Endothelial cell of umbilical vein (primary cell): ENCODE measurements at regions not wholly inside any gene's neighbourhood (a gene's known extent, or its start where the extent isn't known, plus 50 kb on each side); places are given as distances from the start of the nearest gene placed in this dataset.

Experiments
- BruUV-seq: library from RNA; stranded (reverse); fragments of 400-500 nt; replicated peaks from 2 replicates; lab custom pipeline; 2021; lab: Mats Ljungman, UMichigan
- CTCF ChIA-PET: fragments of 300-600, 350-600 bp; sonication (Branson Sonifier 250); formaldehyde crosslinking; loops from one replicate; lab custom pipeline; 2021; ENCODE audit warnings: antibody characterized with exemption, inconsistent platforms; lab: Charles Lee
- POLR2A ChIA-PET: fragments of 300-600, 350-600 bp; sonication (Branson Sonifier 250); formaldehyde crosslinking; loops from one replicate; lab custom pipeline; 2021; ENCODE audit warnings: antibody characterized with exemption, inconsistent platforms; lab: Charles Lee
- DNase-seq: peaks from one replicate; pipeline ENCODE4 v3.0.0-alpha.2; 2011; ENCODE audit warnings: low read depth, low spot score
- FAIRE-seq: peaks from 2 replicates; lab custom pipeline; 2011; peaks lifted over from hg19 to GRCh38; lab: Jason Lieb, UNC
- H2AFZ ChIP-seq: 2 replicates; pipeline ENCODE4 v1.6.0; 2012; ENCODE audit warnings: low read depth, low read length, control low read depth, inconsistent platforms
- H3K27ac ChIP-seq: 2 replicates; pipeline ENCODE4 v1.5.1; 2011; ENCODE audit warnings: low read depth, mild to moderate bottlenecking, control low read depth, low read length, moderate library complexity; ENCODE audit not compliant: insufficient read depth
- H3K27me3 ChIP-seq, 2 experiments: 2 replicates each; pipeline versions ENCODE4 v1.6.0 to v1.6.1; 2011; ENCODE audit warnings: low read length in 2 of 2, mixed read lengths in 1 of 2; ENCODE audit not compliant: control insufficient read depth in 2 of 2, insufficient read depth in 2 of 2
- H3K36me3 ChIP-seq, 2 experiments: 2 replicates in 1 of 2; 3 replicates in 1 of 2; pipeline ENCODE4 v1.5.1; 2011; ENCODE audit warnings: low read length in 2 of 2, mild to moderate bottlenecking in 1 of 2, moderate library complexity in 1 of 2; ENCODE audit not compliant: control insufficient read depth in 2 of 2, insufficient read depth in 2 of 2; ENCODE audit errors: extremely low read depth in 1 of 2
- H3K4me1 ChIP-seq: 3 replicates; pipeline ENCODE4 v1.5.1; 2011; ENCODE audit warnings: mild to moderate bottlenecking, low read length; ENCODE audit not compliant: control insufficient read depth, insufficient read depth; ENCODE audit errors: extremely low read depth
- H3K4me2 ChIP-seq: 2 replicates; pipeline ENCODE4 v1.6.1; 2011; ENCODE audit warnings: low read length, control low read depth, mixed read lengths; ENCODE audit not compliant: insufficient read depth
- H3K4me3 ChIP-seq, 3 experiments: fragments of 200-600 bp in 1 of 3; sonication (generic), shearing (Covaris generic) in 1 of 3; replicated peaks in 1 of 3; 2 replicates each; pipeline ENCODE4 v1.5.1; 2011 to 2016; ENCODE audit warnings: control low read depth in 3 of 3, low read length in 3 of 3, mild to moderate bottlenecking in 2 of 3, inconsistent platforms in 1 of 3, low read depth in 1 of 3, moderate library complexity in 1 of 3; ENCODE audit not compliant: insufficient read depth in 1 of 3
- H3K79me2 ChIP-seq: 2 replicates; pipeline ENCODE4 v1.6.0; 2012; ENCODE audit warnings: low read length, inconsistent platforms; ENCODE audit not compliant: control insufficient read depth, insufficient read depth
- H3K9ac ChIP-seq: replicated peaks from 2 replicates; pipeline ENCODE3; 2011; ENCODE audit warnings: low read length, control low read depth; ENCODE audit not compliant: insufficient read depth; ENCODE audit errors: extremely low read depth
- H3K9me1 ChIP-seq: replicated peaks from 3 replicates; pipeline ENCODE4 v1.6.0; 2011; ENCODE audit warnings: mild to moderate bottlenecking, low read length; ENCODE audit not compliant: control insufficient read depth, insufficient read depth; ENCODE audit errors: extremely low read depth
- H3K9me3 ChIP-seq: replicated peaks from 2 replicates; pipeline ENCODE4 v1.5.1; 2012; ENCODE audit warnings: low read length, inconsistent platforms; ENCODE audit not compliant: control insufficient read depth, insufficient read depth
- H4K20me1 ChIP-seq: replicated peaks from 2 replicates; pipeline ENCODE3; 2011; ENCODE audit warnings: mild to moderate bottlenecking, low read length; ENCODE audit not compliant: control insufficient read depth, insufficient read depth; ENCODE audit errors: extremely low read depth
- EZH2 ChIP-seq: IDR thresholded peaks from 2 replicates; pipeline ENCODE4 v1.6.1; 2012; ENCODE audit warnings: borderline replicate concordance, low read depth, mild to moderate bottlenecking, moderate library complexity, low read length, inconsistent platforms; ENCODE audit not compliant: severe bottlenecking
- FOS ChIP-seq: IDR thresholded peaks from 2 replicates; pipeline ENCODE4 v1.6.1; 2011; ENCODE audit warnings: mild to moderate bottlenecking, low read length, moderate library complexity, borderline replicate concordance; ENCODE audit not compliant: insufficient read depth
- GATA2 ChIP-seq: IDR thresholded peaks from 2 replicates; pipeline ENCODE4 v1.7.0; 2011; ENCODE audit warnings: low read depth, mild to moderate bottlenecking, moderate library complexity, mixed read lengths, low read length; ENCODE audit not compliant: insufficient read length, insufficient read depth
- JUN ChIP-seq: IDR thresholded peaks from 2 replicates; pipeline ENCODE4 v1.6.1; 2011; ENCODE audit warnings: borderline replicate concordance, low read depth; ENCODE audit not compliant: insufficient read length, insufficient read depth
- MYC ChIP-seq: IDR thresholded peaks from one replicate; pipeline ENCODE4 v1.6.1; 2011; ENCODE audit warnings: mild to moderate bottlenecking, low read depth, low read length
- POLR2A ChIP-seq: IDR thresholded peaks from 2 replicates; pipeline ENCODE4 v1.6.1; 2012; ENCODE audit warnings: low read depth, mild to moderate bottlenecking, control low read depth, low read length
- POLR2AphosphoS5 ChIP-seq: IDR thresholded peaks from 2 replicates; pipeline ENCODE4 v1.6.1; 2012; ENCODE audit warnings: low read depth, mild to moderate bottlenecking, control low read depth, low read length, moderate library complexity; ENCODE audit not compliant: insufficient read depth
- dilution Hi-C: fragments of 300-500 bp; cut with MboI; formaldehyde crosslinking; loops from one replicate; pipeline ENCODE4 v1.15.0; 2019; ENCODE audit warnings: low sequenced_read_pairs; ENCODE audit not compliant: extremely low pct_ligation_motif_present
- intact Hi-C: fragments of 100-400 bp; cut with micrococcal nuclease; formaldehyde crosslinking; loops from one replicate; pipeline ENCODE4 v1.10.0; 2022
- TF ChIP-seq, protein P1 (sequence below), 2 donors: IDR thresholded peaks; 1 replicate in 1 of 2; 2 replicates in 1 of 2; pipeline ENCODE4 v1.5.1; 2011; ENCODE audit warnings: low read length in 2 of 2, mild to moderate bottlenecking in 2 of 2, moderate library complexity in 2 of 2, control low read depth in 1 of 2, inconsistent platforms in 1 of 2, low read depth in 1 of 2; ENCODE audit not compliant: insufficient read depth in 1 of 2; ENCODE audit errors: extremely low read depth in 1 of 2
- TF ChIP-seq, protein P2 (sequence below): IDR thresholded peaks from 2 replicates; pipeline ENCODE4 v1.6.1; 2011; ENCODE audit not compliant: insufficient read depth, insufficient read length

DNA sequence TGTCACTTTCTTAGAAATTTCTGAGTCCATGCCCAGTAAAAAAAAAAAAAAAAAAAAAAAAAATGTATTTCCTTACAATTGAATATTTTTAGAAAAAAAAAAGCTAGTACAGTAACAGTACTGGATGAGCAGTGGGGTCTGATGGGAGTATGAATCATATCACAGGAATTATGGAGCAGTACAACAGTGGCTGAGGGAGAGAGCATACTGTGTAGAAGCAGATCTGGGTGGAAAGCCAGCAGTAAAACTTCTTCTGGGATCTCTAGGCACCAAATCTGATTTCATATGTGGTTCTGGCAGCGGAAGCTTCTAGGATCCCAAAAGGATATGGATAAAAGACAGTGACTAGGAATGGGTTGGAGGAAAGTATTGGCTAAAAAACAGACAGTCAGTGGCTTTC lies 414.9 kb upstream of the FSHR start:
- intact Hi-C loops (no loop called here), dilution Hi-C loops (no loop called here)
- ChIA-PET POLR2A (no interaction called here), CTCF (no interaction called here)
- Histone ChIP-seq H3K9me3 (peaks cover 3% of the 10 kb centered on the region), H3K4me1 (no peaks in the 10 kb centered on the region), H4K20me1 (no peaks in the 10 kb centered on the region), H3K4me3 (no peak overlapping the region), H3K4me2 (no peak overlapping the region), H2AFZ (no peak overlapping the region), H3K79me2 (no peaks in the 10 kb centered on the region), H3K9me1 (no peaks in the 10 kb centered on the region), H3K27me3 (no peaks in the 10 kb centered on the region), H3K36me3 (no peaks in the 10 kb centered on the region), H3K9ac (no peak overlapping the region), H3K27ac (no peak overlapping the region)
- FAIRE-seq (no peak), DNase-seq (no peak)
- BruUV-seq, result no TSS peak
- TF ChIP-seq, protein P1, sequence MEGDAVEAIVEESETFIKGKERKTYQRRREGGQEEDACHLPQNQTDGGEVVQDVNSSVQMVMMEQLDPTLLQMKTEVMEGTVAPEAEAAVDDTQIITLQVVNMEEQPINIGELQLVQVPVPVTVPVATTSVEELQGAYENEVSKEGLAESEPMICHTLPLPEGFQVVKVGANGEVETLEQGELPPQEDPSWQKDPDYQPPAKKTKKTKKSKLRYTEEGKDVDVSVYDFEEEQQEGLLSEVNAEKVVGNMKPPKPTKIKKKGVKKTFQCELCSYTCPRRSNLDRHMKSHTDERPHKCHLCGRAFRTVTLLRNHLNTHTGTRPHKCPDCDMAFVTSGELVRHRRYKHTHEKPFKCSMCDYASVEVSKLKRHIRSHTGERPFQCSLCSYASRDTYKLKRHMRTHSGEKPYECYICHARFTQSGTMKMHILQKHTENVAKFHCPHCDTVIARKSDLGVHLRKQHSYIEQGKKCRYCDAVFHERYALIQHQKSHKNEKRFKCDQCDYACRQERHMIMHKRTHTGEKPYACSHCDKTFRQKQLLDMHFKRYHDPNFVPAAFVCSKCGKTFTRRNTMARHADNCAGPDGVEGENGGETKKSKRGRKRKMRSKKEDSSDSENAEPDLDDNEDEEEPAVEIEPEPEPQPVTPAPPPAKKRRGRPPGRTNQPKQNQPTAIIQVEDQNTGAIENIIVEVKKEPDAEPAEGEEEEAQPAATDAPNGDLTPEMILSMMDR (IDR thresholded peaks at IDR 0.05; ENCODE audit: extremely low read depth in 1 of 2, insufficient read depth in 1 of 2, low read depth in 1 of 2, low read length in 2 of 2), result no peak
- TF ChIP-seq GATA2 (no peak), POLR2AphosphoS5 (no peak), JUN (no peak), POLR2A (no peak), EZH2 (no peak), FOS (no peak), MYC (no peak)
- TF ChIP-seq, protein P2, sequence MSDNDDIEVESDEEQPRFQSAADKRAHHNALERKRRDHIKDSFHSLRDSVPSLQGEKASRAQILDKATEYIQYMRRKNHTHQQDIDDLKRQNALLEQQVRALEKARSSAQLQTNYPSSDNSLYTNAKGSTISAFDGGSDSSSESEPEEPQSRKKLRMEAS, result no peak
